Endothelial cell of umbilical vein (primary cell): ENCODE measurements at regions not wholly inside any gene's neighbourhood (a gene's known extent, or its start where the extent isn't known, plus 50 kb on each side); places are given as distances from the start of the nearest gene placed in this dataset.

Source experiments
- BruUV-seq: library from RNA; stranded (reverse); fragments of 400-500 nt; replicated peaks from 2 replicates; lab custom pipeline; 2021; lab: Mats Ljungman, UMichigan
- CTCF ChIA-PET: fragments of 300-600, 350-600 bp; sonication (Branson Sonifier 250); formaldehyde crosslinking; loops from one replicate; lab custom pipeline; 2021; ENCODE audit warnings: antibody characterized with exemption, inconsistent platforms; lab: Charles Lee
- POLR2A ChIA-PET: fragments of 300-600, 350-600 bp; sonication (Branson Sonifier 250); formaldehyde crosslinking; loops from one replicate; lab custom pipeline; 2021; ENCODE audit warnings: antibody characterized with exemption, inconsistent platforms; lab: Charles Lee
- DNase-seq: peaks from one replicate; pipeline ENCODE4 v3.0.0-alpha.2; 2011; ENCODE audit warnings: low read depth, low spot score
- FAIRE-seq: peaks from 2 replicates; lab custom pipeline; 2011; peaks lifted over from hg19 to GRCh38; lab: Jason Lieb, UNC
- H2AFZ ChIP-seq: 2 replicates; pipeline ENCODE4 v1.6.0; 2012; ENCODE audit warnings: low read depth, low read length, control low read depth, inconsistent platforms
- H3K27ac ChIP-seq: 2 replicates; pipeline ENCODE4 v1.5.1; 2011; ENCODE audit warnings: low read depth, mild to moderate bottlenecking, control low read depth, low read length, moderate library complexity; ENCODE audit not compliant: insufficient read depth
- H3K27me3 ChIP-seq, 2 experiments: 2 replicates each; pipeline versions ENCODE4 v1.6.0 to v1.6.1; 2011; ENCODE audit warnings: low read length in 2 of 2, mixed read lengths in 1 of 2; ENCODE audit not compliant: control insufficient read depth in 2 of 2, insufficient read depth in 2 of 2
- H3K36me3 ChIP-seq, 2 experiments: 2 replicates in 1 of 2; 3 replicates in 1 of 2; pipeline ENCODE4 v1.5.1; 2011; ENCODE audit warnings: low read length in 2 of 2, mild to moderate bottlenecking in 1 of 2, moderate library complexity in 1 of 2; ENCODE audit not compliant: control insufficient read depth in 2 of 2, insufficient read depth in 2 of 2; ENCODE audit errors: extremely low read depth in 1 of 2
- H3K4me1 ChIP-seq: 3 replicates; pipeline ENCODE4 v1.5.1; 2011; ENCODE audit warnings: mild to moderate bottlenecking, low read length; ENCODE audit not compliant: control insufficient read depth, insufficient read depth; ENCODE audit errors: extremely low read depth
- H3K4me2 ChIP-seq: 2 replicates; pipeline ENCODE4 v1.6.1; 2011; ENCODE audit warnings: low read length, control low read depth, mixed read lengths; ENCODE audit not compliant: insufficient read depth
- H3K4me3 ChIP-seq, 3 experiments: fragments of 200-600 bp in 1 of 3; sonication (generic), shearing (Covaris generic) in 1 of 3; replicated peaks in 1 of 3; 2 replicates each; pipeline ENCODE4 v1.5.1; 2011 to 2016; ENCODE audit warnings: control low read depth in 3 of 3, low read length in 3 of 3, mild to moderate bottlenecking in 2 of 3, inconsistent platforms in 1 of 3, low read depth in 1 of 3, moderate library complexity in 1 of 3; ENCODE audit not compliant: insufficient read depth in 1 of 3
- H3K79me2 ChIP-seq: 2 replicates; pipeline ENCODE4 v1.6.0; 2012; ENCODE audit warnings: low read length, inconsistent platforms; ENCODE audit not compliant: control insufficient read depth, insufficient read depth
- H3K9ac ChIP-seq: replicated peaks from 2 replicates; pipeline ENCODE3; 2011; ENCODE audit warnings: low read length, control low read depth; ENCODE audit not compliant: insufficient read depth; ENCODE audit errors: extremely low read depth
- H3K9me1 ChIP-seq: replicated peaks from 3 replicates; pipeline ENCODE4 v1.6.0; 2011; ENCODE audit warnings: mild to moderate bottlenecking, low read length; ENCODE audit not compliant: control insufficient read depth, insufficient read depth; ENCODE audit errors: extremely low read depth
- H3K9me3 ChIP-seq: replicated peaks from 2 replicates; pipeline ENCODE4 v1.5.1; 2012; ENCODE audit warnings: low read length, inconsistent platforms; ENCODE audit not compliant: control insufficient read depth, insufficient read depth
- H4K20me1 ChIP-seq: replicated peaks from 2 replicates; pipeline ENCODE3; 2011; ENCODE audit warnings: mild to moderate bottlenecking, low read length; ENCODE audit not compliant: control insufficient read depth, insufficient read depth; ENCODE audit errors: extremely low read depth
- CTCF ChIP-seq, 2 donors: IDR thresholded peaks; 1 replicate in 1 of 2; 2 replicates in 1 of 2; pipeline ENCODE4 v1.5.1; 2011; ENCODE audit warnings: low read length in 2 of 2, mild to moderate bottlenecking in 2 of 2, moderate library complexity in 2 of 2, control low read depth in 1 of 2, inconsistent platforms in 1 of 2, low read depth in 1 of 2; ENCODE audit not compliant: insufficient read depth in 1 of 2; ENCODE audit errors: extremely low read depth in 1 of 2
- EZH2 ChIP-seq: IDR thresholded peaks from 2 replicates; pipeline ENCODE4 v1.6.1; 2012; ENCODE audit warnings: borderline replicate concordance, low read depth, mild to moderate bottlenecking, moderate library complexity, low read length, inconsistent platforms; ENCODE audit not compliant: severe bottlenecking
- FOS ChIP-seq: IDR thresholded peaks from 2 replicates; pipeline ENCODE4 v1.6.1; 2011; ENCODE audit warnings: mild to moderate bottlenecking, low read length, moderate library complexity, borderline replicate concordance; ENCODE audit not compliant: insufficient read depth
- GATA2 ChIP-seq: IDR thresholded peaks from 2 replicates; pipeline ENCODE4 v1.7.0; 2011; ENCODE audit warnings: low read depth, mild to moderate bottlenecking, moderate library complexity, mixed read lengths, low read length; ENCODE audit not compliant: insufficient read length, insufficient read depth
- JUN ChIP-seq: IDR thresholded peaks from 2 replicates; pipeline ENCODE4 v1.6.1; 2011; ENCODE audit warnings: borderline replicate concordance, low read depth; ENCODE audit not compliant: insufficient read length, insufficient read depth
- MAX ChIP-seq: IDR thresholded peaks from 2 replicates; pipeline ENCODE4 v1.6.1; 2011; ENCODE audit not compliant: insufficient read depth, insufficient read length
- MYC ChIP-seq: IDR thresholded peaks from one replicate; pipeline ENCODE4 v1.6.1; 2011; ENCODE audit warnings: mild to moderate bottlenecking, low read depth, low read length
- POLR2A ChIP-seq: IDR thresholded peaks from 2 replicates; pipeline ENCODE4 v1.6.1; 2012; ENCODE audit warnings: low read depth, mild to moderate bottlenecking, control low read depth, low read length
- POLR2AphosphoS5 ChIP-seq: IDR thresholded peaks from 2 replicates; pipeline ENCODE4 v1.6.1; 2012; ENCODE audit warnings: low read depth, mild to moderate bottlenecking, control low read depth, low read length, moderate library complexity; ENCODE audit not compliant: insufficient read depth
- dilution Hi-C: fragments of 300-500 bp; cut with MboI; formaldehyde crosslinking; loops from one replicate; pipeline ENCODE4 v1.15.0; 2019; ENCODE audit warnings: low sequenced_read_pairs; ENCODE audit not compliant: extremely low pct_ligation_motif_present
- intact Hi-C: fragments of 100-400 bp; cut with micrococcal nuclease; formaldehyde crosslinking; loops from one replicate; pipeline ENCODE4 v1.10.0; 2022

GRCh38 chr2:106700616-106701015 lies 185.4 kb downstream of the ST6GAL2 start:
- Histone ChIP-seq H3K4me3 (no peak overlapping the region), H3K36me3 (no peaks in the 10 kb centered on the region), H3K4me2 (no peak overlapping the region), H3K27me3 (no peaks in the 10 kb centered on the region), H3K79me2 (no peaks in the 10 kb centered on the region), H3K9ac (no peak overlapping the region), H4K20me1 (no peaks in the 10 kb centered on the region), H3K9me1 (no peaks in the 10 kb centered on the region), H2AFZ (no peak overlapping the region), H3K4me1 (no peaks in the 10 kb centered on the region), H3K9me3 (peaks cover 5% of the 10 kb centered on the region), H3K27ac (no peak overlapping the region)
- TF ChIP-seq MYC (no peak), MAX (no peak), JUN (no peak), POLR2AphosphoS5 (no peak), GATA2 (no peak), CTCF (IDR thresholded peaks at IDR 0.05; ENCODE audit: extremely low read depth in 1 of 2, insufficient read depth in 1 of 2, low read depth in 1 of 2, low read length in 2 of 2) (no peak), FOS (no peak), POLR2A (no peak), EZH2 (no peak)
- FAIRE-seq, result no peak
- DNase-seq, result no peak
- dilution Hi-C loops, result no loop called here
- ChIA-PET POLR2A (no interaction called here), CTCF (no interaction called here)
- intact Hi-C loops, result loop anchor here (5.0 kb wide), 1 partner anchor 52 kb away; no protein-coding TSS in a partner anchor
- no TSS peak for BruUV-seq
